IMR-90 (cell line): ENCODE measurements at regions not wholly inside any gene's neighbourhood (a gene's known extent, or its start where the extent isn't known, plus 50 kb on each side); places are given as distances from the start of the nearest gene placed in this dataset.

ENCODE experiments used
- CEBPB ChIP-seq: IDR thresholded peaks from 2 replicates; pipeline ENCODE4 v1.6.1; 2012; ENCODE audit warnings: low read depth, low read length, improper control_type of control experiment
- CTCF ChIP-seq: conservative IDR thresholded peaks from 2 replicates; pipeline ENCODE4 v1.5.1; 2012; ENCODE audit warnings: mild to moderate bottlenecking, low read depth, low read length, improper control_type of control experiment
- NFE2L2 ChIP-seq: fragments of 150-350 bp; IDR thresholded peaks from 2 replicates; pipeline ENCODE4 v1.6.1; 2016; ENCODE audit warnings: low read depth, mild to moderate bottlenecking, low read length
- SMC3 ChIP-seq: fragments of 150-350 bp; IDR thresholded peaks from 2 replicates; pipeline ENCODE4 v1.6.1; 2016; ENCODE audit warnings: low read depth, mild to moderate bottlenecking, antibody characterized with exemption, low read length, moderate library complexity
- USF2 ChIP-seq: fragments of 150-350 bp; IDR thresholded peaks from 2 replicates; pipeline ENCODE4 v1.6.1; 2017; ENCODE audit warnings: mild to moderate bottlenecking, antibody characterized with exemption, low read length, low read depth

- TF ChIP-seq CTCF (no peak), USF2 (no peak), SMC3 (no peak), NFE2L2 (no peak), CEBPB (no peak)
Measured at GRCh38 chr10:4485636-4486035, 340.4 kb upstream of the AKR1E2 start.
